ENCODE measurements at regions not wholly inside any gene's neighbourhood (a gene's known extent, or its start where the extent isn't known, plus 50 kb on each side); places are given as distances from the start of the nearest gene placed in this dataset.

GRCh38 chr1:221635305-221635704, 106.6 kb downstream of the DUSP10 start:
- POLR2A ChIA-PET (ENCODE audit: unreplicated experiment) = no interaction called here
- no TSS peak for BruUV-seq (replicated peaks)

GRCh38 chr1:221636096-221636495, 105.8 kb downstream of the DUSP10 start:
- no TSS peak for BruUV-seq (replicated peaks)
- Histone ChIP-seq H3K4me2 (ENCODE audit: low read length) (no peak overlapping the region), H3K4me3 (ENCODE audit: low read length) (no peak overlapping the region), H2AFZ (ENCODE audit: low read length) (no peak overlapping the region), H3K9ac (ENCODE audit: low read length) (no peak overlapping the region), H3K4me1 (ENCODE audit: insufficient read depth, low read length) (no peaks in the 10 kb centered on the region), H3K79me2 (ENCODE audit: low read length) (no peaks in the 10 kb centered on the region), H3F3A (ENCODE audit: low read length, unreplicated experiment) (no peaks in the 10 kb centered on the region), H3K36me3 (ENCODE audit: low read depth, low read length) (no peaks in the 10 kb centered on the region), H3K27me3 (ENCODE audit: low read length) (no peaks in the 10 kb centered on the region), H3K9me3 (ENCODE audit: low read length) (no peaks in the 10 kb centered on the region), H3K9me2 (replicated peaks; ENCODE audit: low read length) (no peaks in the 10 kb centered on the region), H3K27ac (ENCODE audit: low read length) (no peak overlapping the region), H4K20me1 (ENCODE audit: low read length) (no peaks in the 10 kb centered on the region)
- intact Hi-C loops (cut with micrococcal nuclease) = no loop called here
- DNase-seq (no peak), ATAC-seq (no peak)
- ChIA-PET POLR2A (ENCODE audit: unreplicated experiment) (no interaction called here), CTCF (no interaction called here)
- TF ChIP-seq EZH2 (IDR thresholded peaks at IDR 0.05; ENCODE audit: low read length, unreplicated experiment) = no peak
- no peak for TF ChIP-seq CTCF (conservative IDR thresholded peaks at IDR 0.05; ENCODE audit: low read depth, low read length)
- TF ChIP-seq EZH2phosphoT487 (IDR thresholded peaks at IDR 0.05; ENCODE audit: borderline replicate concordance, low read length) = no peak

More at GRCh38 chr1:221635305-221635704, 106.6 kb downstream of the DUSP10 start:
- Histone ChIP-seq H2AFZ (ENCODE audit: low read length) (no peak overlapping the region), H3K36me3 (ENCODE audit: low read depth, low read length) (no peaks in the 10 kb centered on the region), H3K4me1 (ENCODE audit: insufficient read depth, low read length) (no peaks in the 10 kb centered on the region), H3K79me2 (ENCODE audit: low read length) (no peaks in the 10 kb centered on the region), H3F3A (ENCODE audit: low read length, unreplicated experiment) (no peaks in the 10 kb centered on the region), H3K9me2 (replicated peaks; ENCODE audit: low read length) (no peaks in the 10 kb centered on the region), H3K4me3 (ENCODE audit: low read length) (no peak overlapping the region), H3K9ac (ENCODE audit: low read length) (no peak overlapping the region), H4K20me1 (ENCODE audit: low read length) (no peaks in the 10 kb centered on the region), H3K27me3 (ENCODE audit: low read length) (no peaks in the 10 kb centered on the region), H3K9me3 (ENCODE audit: low read length) (no peaks in the 10 kb centered on the region), H3K27ac (ENCODE audit: low read length) (no peak overlapping the region), H3K4me2 (ENCODE audit: low read length) (no peak overlapping the region)
- no peak for DNase-seq
- intact Hi-C loops (cut with micrococcal nuclease) = no loop called here
- no peak for TF ChIP-seq EZH2 (IDR thresholded peaks at IDR 0.05; ENCODE audit: low read length, unreplicated experiment)
- TF ChIP-seq CTCF (conservative IDR thresholded peaks at IDR 0.05; ENCODE audit: low read depth, low read length) = no peak
- TF ChIP-seq EZH2phosphoT487 (IDR thresholded peaks at IDR 0.05; ENCODE audit: borderline replicate concordance, low read length) = no peak
- no peak for ATAC-seq
- CTCF ChIA-PET = no interaction called here

- Histone ChIP-seq H3K27ac (ENCODE audit: low read length) (no peak overlapping the region), H3K9ac (ENCODE audit: low read length) (no peak overlapping the region), H3K4me2 (ENCODE audit: low read length) (no peak overlapping the region), H3K36me3 (ENCODE audit: low read depth, low read length) (no peaks in the 10 kb centered on the region), H3K4me1 (ENCODE audit: insufficient read depth, low read length) (no peaks in the 10 kb centered on the region), H2AFZ (ENCODE audit: low read length) (no peak overlapping the region), H3K27me3 (ENCODE audit: low read length) (no peaks in the 10 kb centered on the region), H3F3A (ENCODE audit: low read length, unreplicated experiment) (no peaks in the 10 kb centered on the region), H3K4me3 (ENCODE audit: low read length) (no peak overlapping the region), H3K79me2 (ENCODE audit: low read length) (no peaks in the 10 kb centered on the region), H3K9me2 (replicated peaks; ENCODE audit: low read length) (no peaks in the 10 kb centered on the region), H3K9me3 (ENCODE audit: low read length) (no peaks in the 10 kb centered on the region), H4K20me1 (ENCODE audit: low read length) (no peaks in the 10 kb centered on the region)
- ATAC-seq = no peak
- intact Hi-C loops (cut with micrococcal nuclease) = no loop called here
- BruUV-seq (replicated peaks) = no TSS peak
- no peak for DNase-seq
- CTCF ChIA-PET = no interaction called here
- POLR2A ChIA-PET (ENCODE audit: unreplicated experiment) = no interaction called here
- no peak for TF ChIP-seq CTCF (conservative IDR thresholded peaks at IDR 0.05; ENCODE audit: low read depth, low read length)
- no peak for TF ChIP-seq EZH2phosphoT487 (IDR thresholded peaks at IDR 0.05; ENCODE audit: borderline replicate concordance, low read length)
- TF ChIP-seq EZH2 (IDR thresholded peaks at IDR 0.05; ENCODE audit: low read length, unreplicated experiment) = no peak
Observed at GRCh38 chr1:221636967-221637366, 104.9 kb downstream of the DUSP10 start.

All from PC-3 (cell line).